PC-3 (cell line): ENCODE measurements at regions not wholly inside any gene's neighbourhood (a gene's known extent, or its start where the extent isn't known, plus 50 kb on each side); places are given as distances from the start of the nearest gene placed in this dataset.

ENCODE experiments used
- EZH2phosphoT487 ChIP-seq: fragments of 300-600 bp; sonication (generic); IDR thresholded peaks from 2 replicates; pipeline ENCODE4 v1.6.1; 2018; ENCODE audit warnings: mild to moderate bottlenecking, antibody characterized with exemption, low read length, borderline replicate concordance
- TF ChIP-seq, protein P1 (sequence below): fragments of 300-600 bp; sonication (generic); conservative IDR thresholded peaks from 2 replicates; pipeline ENCODE4 v1.5.1; 2017; ENCODE audit warnings: antibody characterized with exemption, low read depth, mild to moderate bottlenecking, low read length

DNA sequence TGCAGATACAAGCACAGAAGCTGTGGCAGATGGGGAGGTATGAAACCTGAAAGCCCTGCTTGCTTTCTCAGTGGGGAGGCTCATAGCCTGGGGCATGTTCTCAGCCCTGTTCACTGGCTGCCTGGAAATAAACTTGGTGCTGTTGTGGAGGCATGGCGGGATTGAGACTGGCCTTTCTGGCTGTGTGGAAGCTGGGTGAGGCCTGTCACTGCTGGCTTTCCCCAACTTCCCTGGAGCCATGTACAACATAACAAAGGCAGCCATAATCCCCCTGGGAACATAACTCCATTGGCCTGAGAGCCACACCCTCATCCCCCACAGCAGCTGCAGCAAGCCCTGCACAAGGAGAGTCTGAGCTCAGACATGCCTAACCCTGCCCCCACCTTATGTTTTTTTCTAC lies 237.7 kb upstream of the TLL1 start:
- TF ChIP-seq, protein P1, sequence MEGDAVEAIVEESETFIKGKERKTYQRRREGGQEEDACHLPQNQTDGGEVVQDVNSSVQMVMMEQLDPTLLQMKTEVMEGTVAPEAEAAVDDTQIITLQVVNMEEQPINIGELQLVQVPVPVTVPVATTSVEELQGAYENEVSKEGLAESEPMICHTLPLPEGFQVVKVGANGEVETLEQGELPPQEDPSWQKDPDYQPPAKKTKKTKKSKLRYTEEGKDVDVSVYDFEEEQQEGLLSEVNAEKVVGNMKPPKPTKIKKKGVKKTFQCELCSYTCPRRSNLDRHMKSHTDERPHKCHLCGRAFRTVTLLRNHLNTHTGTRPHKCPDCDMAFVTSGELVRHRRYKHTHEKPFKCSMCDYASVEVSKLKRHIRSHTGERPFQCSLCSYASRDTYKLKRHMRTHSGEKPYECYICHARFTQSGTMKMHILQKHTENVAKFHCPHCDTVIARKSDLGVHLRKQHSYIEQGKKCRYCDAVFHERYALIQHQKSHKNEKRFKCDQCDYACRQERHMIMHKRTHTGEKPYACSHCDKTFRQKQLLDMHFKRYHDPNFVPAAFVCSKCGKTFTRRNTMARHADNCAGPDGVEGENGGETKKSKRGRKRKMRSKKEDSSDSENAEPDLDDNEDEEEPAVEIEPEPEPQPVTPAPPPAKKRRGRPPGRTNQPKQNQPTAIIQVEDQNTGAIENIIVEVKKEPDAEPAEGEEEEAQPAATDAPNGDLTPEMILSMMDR: no peak
- no peak for TF ChIP-seq EZH2phosphoT487
